BE2C (cell line): ENCODE measurements at regions not wholly inside any gene's neighbourhood (a gene's known extent, or its start where the extent isn't known, plus 50 kb on each side); places are given as distances from the start of the nearest gene placed in this dataset.
A peak's percentile ranks its signal among the peaks of the same experiment; 100 is the strongest.

Experiments used
- DNase-seq: peaks from one replicate; pipeline ENCODE4 v3.0.0-alpha.2; 2020
- H3K27me3 ChIP-seq: fragments of 250-450 bp; sonication (Bioruptor Pico); 2 replicates; pipeline ENCODE4 v1.5.1; 2020; ENCODE audit warnings: mild to moderate bottlenecking
- H3K36me3 ChIP-seq: fragments of 250-450 bp; sonication (Bioruptor Pico); 2 replicates; pipeline ENCODE4 v1.5.1; 2020; ENCODE audit warnings: mild to moderate bottlenecking
- H3K4me1 ChIP-seq: fragments of 250-450 bp; sonication (Bioruptor Pico); 2 replicates; pipeline ENCODE4 v1.5.1; 2020
- H3K4me3 ChIP-seq: 2 replicates; pipeline ENCODE4 v1.5.1; 2011; ENCODE audit warnings: low read depth, low read length
- H3K9me3 ChIP-seq: fragments of 250-450 bp; sonication (Bioruptor Pico); 2 replicates; pipeline ENCODE4 v1.5.1; 2020
- CTCF ChIP-seq: IDR thresholded peaks from 2 replicates; pipeline ENCODE4 v1.5.1; 2012; ENCODE audit warnings: mild to moderate bottlenecking, low read depth, low read length

GRCh38 chr4:148730082-148730640 lies 287.9 kb upstream of the NR3C2 start:
- Histone ChIP-seq H3K9me3 (no peaks in the 10 kb centered on the region), H3K4me3 (no peak overlapping the region), H3K27me3 (no peaks in the 10 kb centered on the region; the same call in 1 of the 2 replicates), H3K36me3 (no peaks in the 10 kb centered on the region), H3K4me1 (no peaks in the 10 kb centered on the region)
- DNase-seq, result no peak
- TF ChIP-seq CTCF, result no peak

- DNase-seq, result no peak
- Histone ChIP-seq H3K27me3 (no peaks in the 10 kb centered on the region), H3K4me3 (no peak overlapping the region), H3K4me1 (no peaks in the 10 kb centered on the region), H3K9me3 (no peaks in the 10 kb centered on the region), H3K36me3 (no peaks in the 10 kb centered on the region)
- no peak for TF ChIP-seq CTCF
These were observed 275.8 kb upstream of the NR3C2 start for GRCh38 chr4:148717988-148718387.

GRCh38 chr4:148716431-148717052 lies 274.3 kb upstream of the NR3C2 start:
- no peaks in the 10 kb centered on the region for H3K4me1 ChIP-seq
- no peak for DNase-seq
- no peak for TF ChIP-seq CTCF
- no peaks in the 10 kb centered on the region for H3K9me3 ChIP-seq
- H3K36me3 ChIP-seq, result no peaks in the 10 kb centered on the region
- H3K27me3 ChIP-seq, result no peaks in the 10 kb centered on the region
- H3K4me3 ChIP-seq, result no peak overlapping the region

- Histone ChIP-seq H3K27me3 (no peaks in the 10 kb centered on the region), H3K9me3 (no peaks in the 10 kb centered on the region), H3K36me3 (no peaks in the 10 kb centered on the region), H3K4me3 (no peak overlapping the region), H3K4me1 (no peaks in the 10 kb centered on the region)
- peak; percentile 38 for TF ChIP-seq CTCF
- no peak for DNase-seq
These were observed 262.1 kb upstream of the NR3C2 start for GRCh38 chr4:148704291-148704690.

GRCh38 chr4:148694702-148695101 lies 252.5 kb upstream of the NR3C2 start:
- H3K4me1 ChIP-seq, result no peaks in the 10 kb centered on the region
- no peaks in the 10 kb centered on the region for H3K36me3 ChIP-seq
- no peaks in the 10 kb centered on the region for H3K9me3 ChIP-seq
- no peak overlapping the region for H3K4me3 ChIP-seq
- TF ChIP-seq CTCF, result no peak
- H3K27me3 ChIP-seq, result peaks cover 7% of the 10 kb centered on the region
- no peak for DNase-seq

GRCh38 chr4:148693913-148694649 lies 251.9 kb upstream of the NR3C2 start:
- Histone ChIP-seq H3K4me1 (no peaks in the 10 kb centered on the region), H3K36me3 (no peaks in the 10 kb centered on the region), H3K4me3 (no peak overlapping the region), H3K27me3 (peaks cover 7% of the 10 kb centered on the region), H3K9me3 (no peaks in the 10 kb centered on the region)
- TF ChIP-seq CTCF, result no peak
- no peak for DNase-seq
